Vagina (tissue), 2 donors: ENCODE measurements at regions not wholly inside any gene's neighbourhood (a gene's known extent, or its start where the extent isn't known, plus 50 kb on each side); places are given as distances from the start of the nearest gene placed in this dataset.

Experiments
- CTCF ChIP-seq, 3 experiments: fragments of 450-650 bp in 2 of 3; fragments of 200-600 bp in 1 of 3; sonication (generic) in 1 of 3; IDR thresholded peaks; one replicate each; pipeline ENCODE4 v1.5.1; 2017 to 2019; ENCODE audit warnings: antibody characterized with exemption in 3 of 3, mild to moderate bottlenecking in 2 of 3, moderate library complexity in 2 of 3
- POLR2A ChIP-seq, 2 donors: fragments of 450-650 bp; IDR thresholded peaks; one replicate each; pipeline ENCODE4 v1.6.1; 2017; ENCODE audit warnings: antibody characterized with exemption in 2 of 2, mild to moderate bottlenecking in 2 of 2, moderate library complexity in 2 of 2

GRCh38 chr2:144999936-145000335, 480.0 kb upstream of the ZEB2 start:
- no peak for TF ChIP-seq CTCF (IDR thresholded peaks at IDR 0.05)
- TF ChIP-seq POLR2A (IDR thresholded peaks at IDR 0.05), result no peak
